RKO (cell line): ENCODE measurements at regions not wholly inside any gene's neighbourhood (a gene's known extent, or its start where the extent isn't known, plus 50 kb on each side); places are given as distances from the start of the nearest gene placed in this dataset.

Source experiments
- DNase-seq: peaks from one replicate; pipeline ENCODE4 v3.0.0-alpha.2; 2016; ENCODE audit warnings: low spot score

GRCh38 chr1:30406996-30407864 is 316.2 kb downstream of the MATN1 start:
- DNase-seq: no peak

- DNase-seq: no peak
Measured at GRCh38 chr1:30405631-30406212, 317.7 kb downstream of the MATN1 start.

- no peak for DNase-seq
Measured at GRCh38 chr1:30405081-30405480, 318.3 kb downstream of the MATN1 start.

GRCh38 chr1:30404341-30404740 is 319.0 kb downstream of the MATN1 start:
- DNase-seq: no peak

- DNase-seq: no peak
Measured at GRCh38 chr1:30403726-30404125, 319.7 kb downstream of the MATN1 start.

- no peak for DNase-seq
Measured at GRCh38 chr1:30403061-30403645, 320.2 kb downstream of the MATN1 start.

GRCh38 chr1:30402031-30402430 is 321.4 kb downstream of the MATN1 start:
- no peak for DNase-seq

GRCh38 chr1:30400507-30400906 is 322.9 kb downstream of the MATN1 start:
- DNase-seq: no peak

GRCh38 chr1:30399026-30399425 is 324.4 kb downstream of the MATN1 start:
- DNase-seq: no peak

GRCh38 chr1:30397576-30397975 is 325.8 kb downstream of the MATN1 start:
- no peak for DNase-seq

- no peak for DNase-seq
Measured at GRCh38 chr1:30395631-30396030, 327.8 kb downstream of the MATN1 start.

- DNase-seq: no peak
Measured at GRCh38 chr1:30388386-30388785, 335.0 kb downstream of the MATN1 start.

GRCh38 chr1:30386156-30386926 is 337.0 kb downstream of the MATN1 start:
- DNase-seq: no peak

- DNase-seq: no peak
Measured at GRCh38 chr1:30385246-30385995, 338.0 kb downstream of the MATN1 start.

GRCh38 chr1:30384286-30385245 is 338.8 kb downstream of the MATN1 start:
- DNase-seq: no peak

GRCh38 chr1:30383221-30383711 is 340.1 kb downstream of the MATN1 start:
- DNase-seq: no peak

GRCh38 chr1:30382496-30382895 is 340.9 kb downstream of the MATN1 start:
- no peak for DNase-seq

GRCh38 chr1:30381671-30382365 is 341.6 kb downstream of the MATN1 start:
- no peak for DNase-seq

- no peak for DNase-seq
Measured at GRCh38 chr1:30381266-30381665, 342.1 kb downstream of the MATN1 start.

- no peak for DNase-seq
Measured at GRCh38 chr1:30380625-30380984, 342.8 kb downstream of the MATN1 start.
